ENCODE measurements at regions not wholly inside any gene's neighbourhood (a gene's known extent, or its start where the extent isn't known, plus 50 kb on each side); places are given as distances from the start of the nearest gene placed in this dataset.
A peak's percentile ranks its signal among the peaks of the same experiment; 100 is the strongest.

GRCh38 chrX:98071331-98071730, 1187.6 kb downstream of the RPA4 start:
- no peak for DNase-seq
- TF ChIP-seq CTCF (IDR thresholded peaks at IDR 0.05), result no peak
- H3K27ac Mint-ChIP-seq, result peak overlapping the region; percentile 0
- H3K27me3 Mint-ChIP-seq (ENCODE audit: low read depth, poor library complexity), result no peaks in the 10 kb centered on the region
- H3K4me3 Mint-ChIP-seq, result no peak overlapping the region
- H3K36me3 Mint-ChIP-seq (ENCODE audit: low read depth), result peaks cover 3% of the 10 kb centered on the region
- peaks cover 57% of the 10 kb centered on the region for H3K4me1 Mint-ChIP-seq
- no peaks in the 10 kb centered on the region for H3K9me3 Mint-ChIP-seq

- Mint-ChIP-seq H3K36me3 (ENCODE audit: low read depth) (no peaks in the 10 kb centered on the region), H3K4me3 (no peak overlapping the region), H3K27me3 (ENCODE audit: low read depth, poor library complexity) (no peaks in the 10 kb centered on the region), H3K9me3 (peaks cover 11% of the 10 kb centered on the region), H3K27ac (no peak overlapping the region), H3K4me1 (peaks cover under 1% of the 10 kb centered on the region)
- no peak for TF ChIP-seq CTCF (IDR thresholded peaks at IDR 0.05)
- no peak for DNase-seq
Observed at GRCh38 chrX:98077440-98077839, 1193.7 kb downstream of the RPA4 start.

DNA sequence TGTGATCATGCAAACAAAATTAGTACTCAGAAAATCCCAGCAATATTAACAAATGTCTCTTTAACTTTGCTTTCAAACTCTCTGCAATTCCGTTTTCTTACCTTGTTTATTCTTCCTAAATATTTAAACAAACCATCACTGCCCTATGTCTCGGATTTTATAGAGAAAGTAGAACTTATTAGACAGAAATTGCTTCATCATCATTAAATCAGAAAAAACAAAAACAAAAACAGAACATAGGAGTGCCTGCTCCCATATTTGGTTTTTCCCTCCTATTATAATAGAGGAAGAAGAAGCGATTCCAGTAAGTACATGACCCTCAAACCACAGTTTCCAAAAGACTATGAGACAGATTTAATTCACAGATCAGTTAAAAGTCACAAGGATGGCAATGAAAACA, 1228.0 kb downstream of the RPA4 start:
- Mint-ChIP-seq H3K27me3 (ENCODE audit: low read depth, poor library complexity) (no peaks in the 10 kb centered on the region), H3K9me3 (no peaks in the 10 kb centered on the region), H3K36me3 (ENCODE audit: low read depth) (no peaks in the 10 kb centered on the region), H3K4me3 (no peak overlapping the region), H3K4me1 (no peaks in the 10 kb centered on the region), H3K27ac (no peak overlapping the region)
- no peak for TF ChIP-seq CTCF (IDR thresholded peaks at IDR 0.05)
- no peak for DNase-seq

DNA sequence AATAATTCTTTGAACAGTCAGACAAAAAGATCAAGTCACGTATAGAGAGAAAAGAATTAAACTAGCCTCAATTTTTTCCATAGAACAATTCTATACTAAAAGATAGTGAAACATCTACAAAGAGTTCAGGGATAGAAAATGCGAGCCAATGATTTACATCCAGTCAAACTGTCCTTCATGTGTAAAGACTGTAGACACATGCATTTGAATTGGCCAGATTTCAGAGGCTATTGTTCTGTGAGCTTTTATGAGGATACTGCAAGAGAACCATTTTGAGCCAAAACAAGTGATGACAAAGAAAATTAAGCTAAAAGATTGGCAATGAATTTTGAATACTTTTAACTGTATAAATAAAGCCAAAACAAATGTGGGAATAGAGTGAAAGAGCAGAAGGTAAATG, 1230.3 kb downstream of the RPA4 start:
- H3K27ac Mint-ChIP-seq, result no peak overlapping the region
- H3K9me3 Mint-ChIP-seq, result no peaks in the 10 kb centered on the region
- H3K4me1 Mint-ChIP-seq, result no peaks in the 10 kb centered on the region
- no peaks in the 10 kb centered on the region for H3K27me3 Mint-ChIP-seq (ENCODE audit: low read depth, poor library complexity)
- no peaks in the 10 kb centered on the region for H3K36me3 Mint-ChIP-seq (ENCODE audit: low read depth)
- no peak for TF ChIP-seq CTCF (IDR thresholded peaks at IDR 0.05)
- H3K4me3 Mint-ChIP-seq, result no peak overlapping the region
- DNase-seq, result no peak

DNA sequence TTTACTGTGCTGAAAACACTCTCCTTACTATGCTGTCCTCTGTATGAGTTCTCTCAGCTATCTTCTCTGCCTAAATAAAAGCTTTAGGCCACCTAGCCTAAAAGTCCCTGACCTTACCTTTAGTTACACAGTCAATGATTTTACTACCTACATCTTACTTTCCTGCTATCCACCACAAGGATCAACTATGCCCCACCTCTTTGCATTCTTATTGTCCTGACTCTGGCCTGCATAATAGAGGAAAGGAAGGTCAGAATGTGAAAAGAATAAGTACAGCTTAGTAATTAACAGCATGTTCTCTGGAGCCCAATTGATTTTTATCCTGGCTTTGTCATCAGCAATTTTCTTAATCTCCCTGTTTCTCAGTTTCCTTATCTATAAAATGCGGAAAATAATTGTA, 1257.8 kb downstream of the RPA4 start:
- H3K27ac Mint-ChIP-seq, result no peak overlapping the region
- peaks cover 3% of the 10 kb centered on the region for H3K9me3 Mint-ChIP-seq
- no peak for DNase-seq
- no peaks in the 10 kb centered on the region for H3K27me3 Mint-ChIP-seq (ENCODE audit: low read depth, poor library complexity)
- H3K4me3 Mint-ChIP-seq, result no peak overlapping the region
- no peaks in the 10 kb centered on the region for H3K4me1 Mint-ChIP-seq
- H3K36me3 Mint-ChIP-seq (ENCODE audit: low read depth), result no peaks in the 10 kb centered on the region
- no peak for TF ChIP-seq CTCF (IDR thresholded peaks at IDR 0.05)

- Mint-ChIP-seq H3K27me3 (ENCODE audit: low read depth, poor library complexity) (no peaks in the 10 kb centered on the region), H3K36me3 (ENCODE audit: low read depth) (no peaks in the 10 kb centered on the region), H3K9me3 (no peaks in the 10 kb centered on the region), H3K27ac (no peak overlapping the region), H3K4me1 (peaks cover under 1% of the 10 kb centered on the region), H3K4me3 (no peak overlapping the region)
- no peak for DNase-seq
- TF ChIP-seq CTCF (IDR thresholded peaks at IDR 0.05), result no peak
Observed at GRCh38 chrX:98191003-98191402, 1307.3 kb downstream of the RPA4 start.

All from nephron progenitor cell (in vitro differentiated cells).